Mesenchymal stem cell (in vitro differentiated cells and primary cell): ENCODE measurements at regions not wholly inside any gene's neighbourhood (a gene's known extent, or its start where the extent isn't known, plus 50 kb on each side); places are given as distances from the start of the nearest gene placed in this dataset.

Experiments used
- DNase-seq: peaks from one replicate; pipeline ENCODE4 v3.0.0-alpha.2; 2013
- H2AFZ ChIP-seq: one replicate; pipeline ENCODE4 v1.6.1; 2013; ENCODE audit warnings: low read depth, mild to moderate bottlenecking, control low read depth, inconsistent platforms, low read length, moderate library complexity
- H2AK5ac ChIP-seq: 2 replicates; pipeline ENCODE4 v1.6.1; 2013; ENCODE audit warnings: low read length, moderate library complexity, mild to moderate bottlenecking, inconsistent platforms; ENCODE audit not compliant: severe bottlenecking
- H2BK120ac ChIP-seq: one replicate; pipeline ENCODE4 v1.6.1; 2013; ENCODE audit warnings: low read depth, mild to moderate bottlenecking, inconsistent platforms, low read length, moderate library complexity
- H2BK12ac ChIP-seq, 2 experiments: one replicate each; pipeline ENCODE4 v1.6.1; 2013; ENCODE audit warnings: inconsistent platforms in 2 of 2, low read length in 2 of 2, mild to moderate bottlenecking in 2 of 2, moderate library complexity in 2 of 2, control low read depth in 1 of 2
- H2BK15ac ChIP-seq: one replicate; pipeline ENCODE4 v1.6.1; 2013; ENCODE audit warnings: mild to moderate bottlenecking, low read depth, inconsistent platforms; ENCODE audit not compliant: poor library complexity, severe bottlenecking
- H2BK5ac ChIP-seq: 2 replicates; pipeline ENCODE4 v1.6.1; 2013; ENCODE audit warnings: low read depth, mild to moderate bottlenecking, low read length, control low read depth, inconsistent platforms; ENCODE audit not compliant: poor library complexity, severe bottlenecking
- H3K14ac ChIP-seq, 2 experiments: one replicate each; pipeline ENCODE4 v1.6.1; 2013; ENCODE audit warnings: inconsistent platforms in 2 of 2, low read length in 2 of 2, control low read depth in 1 of 2, mild to moderate bottlenecking in 1 of 2, moderate library complexity in 1 of 2
- H3K18ac ChIP-seq, 2 experiments: one replicate each; pipeline ENCODE4 v1.6.1; 2013; ENCODE audit warnings: inconsistent platforms in 2 of 2, low read length in 2 of 2, control low read depth in 1 of 2, low read depth in 1 of 2, mild to moderate bottlenecking in 1 of 2
- H3K23ac ChIP-seq, 2 experiments: one replicate each; pipeline ENCODE4 v1.6.1; 2013; ENCODE audit warnings: inconsistent platforms in 2 of 2, low read length in 2 of 2, mild to moderate bottlenecking in 2 of 2, moderate library complexity in 2 of 2, control low read depth in 1 of 2
- H3K27ac ChIP-seq: 2 replicates; pipeline ENCODE4 v1.5.1; 2013; ENCODE audit warnings: mild to moderate bottlenecking, moderate library complexity, low read length, control low read depth, inconsistent platforms; ENCODE audit not compliant: poor library complexity, severe bottlenecking
- H3K27me3 ChIP-seq, 2 experiments: 2 replicates each; pipeline versions ENCODE4 v1.6.1 to v1.7.0; 2013; ENCODE audit warnings: low read length in 2 of 2, mild to moderate bottlenecking in 2 of 2, moderate library complexity in 2 of 2, control low read depth in 1 of 2, inconsistent platforms in 1 of 2; ENCODE audit not compliant: control insufficient read depth in 1 of 2, insufficient read depth in 1 of 2
- H3K36me3 ChIP-seq, 2 experiments: 2 replicates each; pipeline versions ENCODE4 v1.6.1 to v1.7.0; 2013; ENCODE audit warnings: low read length in 2 of 2, control low read depth in 1 of 2, inconsistent platforms in 1 of 2, low read depth in 1 of 2, mild to moderate bottlenecking in 1 of 2; ENCODE audit not compliant: insufficient read depth in 2 of 2, control insufficient read depth in 1 of 2
- H3K4ac ChIP-seq, 2 experiments: one replicate each; pipeline ENCODE4 v1.6.1; 2013; ENCODE audit warnings: inconsistent platforms in 2 of 2, low read length in 2 of 2, mild to moderate bottlenecking in 2 of 2, moderate library complexity in 2 of 2, control low read depth in 1 of 2, low read depth in 1 of 2
- H3K4me1 ChIP-seq: 2 replicates; pipeline ENCODE4 v1.6.1; 2013; ENCODE audit warnings: low read depth, low read length, control low read depth; ENCODE audit not compliant: control insufficient read depth, insufficient read depth
- H3K4me2 ChIP-seq: 2 replicates; pipeline ENCODE4 v1.6.1; 2013; ENCODE audit warnings: low read length, mild to moderate bottlenecking, inconsistent platforms; ENCODE audit not compliant: poor library complexity, severe bottlenecking
- H3K4me3 ChIP-seq, 2 experiments: 2 replicates each; pipeline versions ENCODE4 v1.5.1 to v1.7.0; 2013; ENCODE audit warnings: low read length in 2 of 2, mild to moderate bottlenecking in 2 of 2, control low read depth in 1 of 2, low read depth in 1 of 2; ENCODE audit not compliant: insufficient read depth in 1 of 2
- H3K79me1 ChIP-seq: replicated peaks from 2 replicates; pipeline ENCODE4 v1.6.1; 2013; ENCODE audit warnings: mild to moderate bottlenecking, control low read depth, low read length, inconsistent platforms; ENCODE audit not compliant: poor library complexity, severe bottlenecking
- H3K9ac ChIP-seq: 2 replicates; pipeline ENCODE4 v1.7.0; 2013; ENCODE audit warnings: mild to moderate bottlenecking, low read length, moderate library complexity
- H3K9me3 ChIP-seq: 2 replicates; pipeline ENCODE4 v1.7.0; 2013; ENCODE audit warnings: mild to moderate bottlenecking, low read length; ENCODE audit not compliant: control insufficient read depth
- H4K8ac ChIP-seq: one replicate; pipeline ENCODE4 v1.6.1; 2013; ENCODE audit warnings: inconsistent platforms, mild to moderate bottlenecking, low read length, moderate library complexity
- H4K91ac ChIP-seq: one replicate; pipeline ENCODE4 v1.6.1; 2013; ENCODE audit warnings: mild to moderate bottlenecking, low read length, inconsistent platforms
- WGBS: methylation state at CpG from one replicate; pipeline ENCODE4 v1.1.7; 2013; ENCODE audit warnings: mixed read lengths; 5-methylcytosine and 5-hydroxymethylcytosine counted together

GRCh38 chr9:115986508-115986907 is 167.1 kb upstream of the PAPPA start:
- Histone ChIP-seq H3K23ac (no peak overlapping the region), H3K27ac (no peak overlapping the region), H4K8ac (no peak overlapping the region), H3K9ac (no peak overlapping the region), H2BK15ac (no peak overlapping the region), H3K36me3 (no peaks in the 10 kb centered on the region), H2AFZ (no peak overlapping the region), H4K91ac (no peak overlapping the region), H3K4me3 (no peak overlapping the region), H2BK5ac (no peak overlapping the region), H3K79me1 (no peaks in the 10 kb centered on the region), H2AK5ac (no peak overlapping the region), H3K18ac (no peak overlapping the region), H2BK120ac (no peak overlapping the region), H3K27me3 (no peaks in the 10 kb centered on the region), H3K4me1 (no peaks in the 10 kb centered on the region), H3K4me2 (no peak overlapping the region), H3K4ac (no peak overlapping the region), H2BK12ac (peak overlapping the region in 1 of 2 experiments; percentile 64), H3K9me3 (no peaks in the 10 kb centered on the region), H3K14ac (no peak overlapping the region)
- 93% methylated on average over 2 of the region's 3 CpGs for WGBS
- peak; percentile 33 for DNase-seq

- no peak overlapping the region for H2BK12ac ChIP-seq
- 98% methylated on average over 2 of the region's 2 CpGs for WGBS
- H3K9me3 ChIP-seq = no peaks in the 10 kb centered on the region
- H3K27ac ChIP-seq = no peak overlapping the region
- no peaks in the 10 kb centered on the region for H3K79me1 ChIP-seq
- H4K91ac ChIP-seq = no peak overlapping the region
- DNase-seq = no peak
- H3K4me2 ChIP-seq = no peak overlapping the region
- H2AFZ ChIP-seq = no peak overlapping the region
- peak overlapping the region in 1 of 2 experiments; percentile 37 for H3K4ac ChIP-seq
- no peak overlapping the region for H3K23ac ChIP-seq
- H4K8ac ChIP-seq = no peak overlapping the region
- H2BK15ac ChIP-seq = no peak overlapping the region
- H2BK5ac ChIP-seq = no peak overlapping the region
- no peaks in the 10 kb centered on the region for H3K36me3 ChIP-seq
- no peak overlapping the region for H3K9ac ChIP-seq
- H2AK5ac ChIP-seq = no peak overlapping the region
- H3K14ac ChIP-seq = no peak overlapping the region
- H2BK120ac ChIP-seq = peak overlapping the region; percentile 57
- no peaks in the 10 kb centered on the region for H3K27me3 ChIP-seq
- peaks cover 2% of the 10 kb centered on the region for H3K4me1 ChIP-seq
- no peak overlapping the region for H3K4me3 ChIP-seq
- H3K18ac ChIP-seq = no peak overlapping the region
Observed at GRCh38 chr9:115988701-115989100, 164.9 kb upstream of the PAPPA start.

DNA sequence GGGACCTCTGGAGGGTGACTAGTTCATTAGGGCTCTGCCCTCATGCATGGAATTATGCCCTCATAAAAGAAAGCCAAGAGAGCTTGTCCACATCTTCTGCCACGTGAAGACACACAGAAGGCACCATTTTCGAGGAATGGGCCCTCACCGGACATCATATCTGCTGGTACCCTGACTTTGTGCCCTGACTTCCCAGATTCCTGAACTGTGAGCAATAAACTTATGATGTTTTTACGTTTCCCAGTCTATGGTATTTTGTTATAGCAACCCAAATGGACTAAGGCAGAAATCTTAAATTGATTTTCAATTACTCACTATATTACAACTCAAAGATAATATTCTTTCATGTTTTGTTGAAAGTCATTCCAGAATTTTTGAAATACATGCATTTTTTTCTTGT is 163.8 kb upstream of the PAPPA start:
- H2BK12ac ChIP-seq = peak overlapping the region in 1 of 2 experiments; percentile 6
- no peaks in the 10 kb centered on the region for H3K9me3 ChIP-seq
- no peak overlapping the region for H3K27ac ChIP-seq
- H4K8ac ChIP-seq = no peak overlapping the region
- no peak for DNase-seq
- no peak overlapping the region for H2AK5ac ChIP-seq
- H3K4me2 ChIP-seq = no peak overlapping the region
- peaks cover 2% of the 10 kb centered on the region for H3K4me1 ChIP-seq
- H3K14ac ChIP-seq = no peak overlapping the region
- no peak overlapping the region for H3K4me3 ChIP-seq
- H2BK120ac ChIP-seq = no peak overlapping the region
- no peaks in the 10 kb centered on the region for H3K36me3 ChIP-seq
- no peaks in the 10 kb centered on the region for H3K79me1 ChIP-seq
- no peak overlapping the region for H2BK15ac ChIP-seq
- H3K18ac ChIP-seq = peak overlapping the region in 1 of 2 experiments; percentile 28
- no peak overlapping the region for H2AFZ ChIP-seq
- no peak overlapping the region for H4K91ac ChIP-seq
- WGBS = 98% methylated on average over 3 of the region's 4 CpGs
- H3K9ac ChIP-seq = no peak overlapping the region
- H2BK5ac ChIP-seq = no peak overlapping the region
- H3K23ac ChIP-seq = no peak overlapping the region
- no peaks in the 10 kb centered on the region for H3K27me3 ChIP-seq
- H3K4ac ChIP-seq = no peak overlapping the region

GRCh38 chr9:115992834-115993233 is 160.8 kb upstream of the PAPPA start:
- Histone ChIP-seq H3K18ac (peak overlapping the region; percentile 46 to 70), H2AFZ (peak overlapping the region; percentile 18), H3K4me1 (peaks cover 2% of the 10 kb centered on the region), H3K4me2 (no peak overlapping the region), H3K9ac (no peak overlapping the region), H2BK15ac (no peak overlapping the region), H3K79me1 (no peaks in the 10 kb centered on the region), H3K9me3 (no peaks in the 10 kb centered on the region), H4K91ac (peak overlapping the region; percentile 14), H4K8ac (no peak overlapping the region), H2AK5ac (no peak overlapping the region), H2BK120ac (no peak overlapping the region), H3K14ac (peak overlapping the region in 1 of 2 experiments; percentile 53), H3K23ac (no peak overlapping the region), H3K4ac (peak overlapping the region in 1 of 2 experiments; percentile 11), H3K4me3 (no peak overlapping the region), H2BK12ac (peak overlapping the region; percentile 72 to 89), H3K36me3 (no peaks in the 10 kb centered on the region), H3K27ac (no peak overlapping the region), H3K27me3 (no peaks in the 10 kb centered on the region), H2BK5ac (no peak overlapping the region)
- peak; percentile 75 for DNase-seq
- 24% methylated on average over 4 of the region's 4 CpGs for WGBS
